Parathyroid adenoma (tissue), 2 donors: ENCODE measurements at regions not wholly inside any gene's neighbourhood (a gene's known extent, or its start where the extent isn't known, plus 50 kb on each side); places are given as distances from the start of the nearest gene placed in this dataset.

Source experiments
- H2AFZ ChIP-seq: fragments of 300-600 bp; sonication (generic); one replicate; pipeline ENCODE4 v1.7.0; 2017; ENCODE audit warnings: antibody characterized with exemption, mild to moderate bottlenecking
- H3K27ac ChIP-seq: fragments of 300-600 bp; sonication (generic); one replicate; pipeline ENCODE4 v1.7.0; 2017
- H3K27me3 ChIP-seq: fragments of 300-600 bp; sonication (generic); one replicate; pipeline ENCODE4 v1.7.0; 2017; ENCODE audit warnings: low read length; ENCODE audit not compliant: control insufficient read depth, insufficient read depth
- H3K36me3 ChIP-seq: fragments of 300-600 bp; sonication (generic); one replicate; pipeline ENCODE4 v1.7.0; 2017; ENCODE audit warnings: low read length; ENCODE audit not compliant: control insufficient read depth, insufficient read depth
- H3K4me1 ChIP-seq: fragments of 300-600 bp; sonication (generic); one replicate; pipeline ENCODE4 v1.7.0; 2017; ENCODE audit warnings: control low read depth
- H3K4me2 ChIP-seq: fragments of 300-600 bp; sonication (generic); one replicate; pipeline ENCODE4 v1.7.0; 2017; ENCODE audit warnings: low read length
- H3K4me3 ChIP-seq: fragments of 300-600 bp; sonication (generic); one replicate; pipeline ENCODE4 v1.7.0; 2017; ENCODE audit warnings: low read depth, low read length
- H3K79me2 ChIP-seq: fragments of 300-600 bp; sonication (generic); one replicate; pipeline ENCODE4 v1.7.0; 2017; ENCODE audit warnings: control low read depth
- H3K9ac ChIP-seq: fragments of 300-600 bp; sonication (generic); one replicate; pipeline ENCODE4 v1.7.0; 2017; ENCODE audit warnings: mild to moderate bottlenecking
- H3K9me3 ChIP-seq: fragments of 300-600 bp; sonication (generic); one replicate; pipeline ENCODE4 v1.7.0; 2017; ENCODE audit warnings: low read length; ENCODE audit not compliant: control insufficient read depth
- CTCF ChIP-seq: fragments of 300-600 bp; sonication (generic); IDR thresholded peaks from one replicate; pipeline ENCODE4 v1.7.0; 2017; ENCODE audit warnings: antibody characterized with exemption, mild to moderate bottlenecking
- donor health status: primary hyperparathyroidism.

DNA sequence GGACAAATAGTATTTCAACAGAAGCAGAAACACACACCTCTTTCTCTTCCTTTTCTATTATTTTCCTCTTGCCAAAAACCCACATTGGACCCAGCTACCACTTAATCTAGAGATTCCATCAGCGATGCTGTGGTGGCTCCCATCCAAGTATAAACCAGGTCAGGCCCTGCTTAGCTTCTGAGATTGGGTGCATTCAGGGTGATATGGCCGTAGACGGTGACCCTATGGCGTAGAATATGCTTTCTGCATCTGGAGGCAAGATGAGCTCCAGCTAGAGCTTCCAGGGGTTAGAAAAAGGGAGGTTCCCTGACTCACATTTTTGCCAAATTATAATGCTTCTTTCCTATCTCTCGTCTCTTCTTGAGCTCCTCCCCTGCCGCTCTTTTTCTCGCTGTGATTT is 66.5 kb downstream of the TNP1 start:
- no peaks in the 10 kb centered on the region for H3K36me3 ChIP-seq
- H3K4me1 ChIP-seq, result peaks cover 24% of the 10 kb centered on the region
- H3K27ac ChIP-seq, result peak overlapping the region; percentile 46
- no peak overlapping the region for H3K9ac ChIP-seq
- no peak for TF ChIP-seq CTCF
- H3K79me2 ChIP-seq, result no peaks in the 10 kb centered on the region
- no peaks in the 10 kb centered on the region for H3K9me3 ChIP-seq
- no peak overlapping the region for H3K4me3 ChIP-seq
- H3K27me3 ChIP-seq, result no peaks in the 10 kb centered on the region
- H2AFZ ChIP-seq, result no peak overlapping the region
- H3K4me2 ChIP-seq, result peak overlapping the region; percentile 10

GRCh38 chr2:216792222-216793021 is 67.4 kb downstream of the TNP1 start:
- no peak for TF ChIP-seq CTCF
- Histone ChIP-seq H3K4me3 (no peak overlapping the region), H3K27ac (peak overlapping the region; percentile 46)

GRCh38 chr2:216791303-216791702 is 68.6 kb downstream of the TNP1 start:
- H3K79me2 ChIP-seq, result no peaks in the 10 kb centered on the region
- peaks cover 23% of the 10 kb centered on the region for H3K4me1 ChIP-seq
- H3K36me3 ChIP-seq, result no peaks in the 10 kb centered on the region
- H3K4me3 ChIP-seq, result no peak overlapping the region
- no peak for TF ChIP-seq CTCF
- no peak overlapping the region for H3K4me2 ChIP-seq
- H3K9ac ChIP-seq, result no peak overlapping the region
- H3K9me3 ChIP-seq, result no peaks in the 10 kb centered on the region
- no peak overlapping the region for H3K27ac ChIP-seq
- no peaks in the 10 kb centered on the region for H3K27me3 ChIP-seq
- H2AFZ ChIP-seq, result no peak overlapping the region

More at GRCh38 chr2:216792222-216793021, 67.4 kb downstream of the TNP1 start:
- no peaks in the 10 kb centered on the region for H3K36me3 ChIP-seq
- H3K27me3 ChIP-seq, result no peaks in the 10 kb centered on the region
- peak overlapping the region; percentile 22 for H2AFZ ChIP-seq
- H3K9me3 ChIP-seq, result no peaks in the 10 kb centered on the region
- H3K79me2 ChIP-seq, result no peaks in the 10 kb centered on the region
- no peak overlapping the region for H3K9ac ChIP-seq
- H3K4me2 ChIP-seq, result peak overlapping the region; percentile 10
- peaks cover 24% of the 10 kb centered on the region for H3K4me1 ChIP-seq

DNA sequence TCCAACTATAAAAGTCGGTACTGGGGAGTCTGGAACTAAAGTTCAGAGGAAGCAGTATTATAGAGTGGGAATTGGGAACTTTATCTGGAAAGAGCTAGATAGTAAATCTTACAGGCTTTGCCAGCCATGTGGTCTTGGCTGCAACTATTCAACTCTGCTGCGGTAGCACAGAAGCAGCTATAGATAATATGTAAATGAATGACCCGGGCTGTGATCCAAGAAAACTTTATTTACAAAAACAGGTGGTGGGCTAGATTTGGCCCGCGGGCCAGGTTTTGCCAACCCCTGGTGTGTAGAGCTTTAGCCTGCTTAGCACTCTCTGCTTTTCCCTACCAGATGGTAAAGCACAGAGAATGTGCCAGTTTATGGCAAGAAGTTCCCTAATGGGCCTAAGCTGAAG is 70.8 kb downstream of the TNP1 start:
- no peaks in the 10 kb centered on the region for H3K9me3 ChIP-seq

More for the DNA sequence above, 70.8 kb downstream of the TNP1 start:
- no peak overlapping the region for H3K27ac ChIP-seq
- H3K27me3 ChIP-seq, result no peaks in the 10 kb centered on the region
- peaks cover 23% of the 10 kb centered on the region for H3K4me1 ChIP-seq
- TF ChIP-seq CTCF, result no peak
- no peak overlapping the region for H2AFZ ChIP-seq
- no peaks in the 10 kb centered on the region for H3K79me2 ChIP-seq
- no peak overlapping the region for H3K4me3 ChIP-seq
- no peaks in the 10 kb centered on the region for H3K36me3 ChIP-seq
- no peak overlapping the region for H3K4me2 ChIP-seq
- no peak overlapping the region for H3K9ac ChIP-seq
